ENCODE measurements at regions not wholly inside any gene's neighbourhood (a gene's known extent, or its start where the extent isn't known, plus 50 kb on each side); places are given as distances from the start of the nearest gene placed in this dataset.

DNA sequence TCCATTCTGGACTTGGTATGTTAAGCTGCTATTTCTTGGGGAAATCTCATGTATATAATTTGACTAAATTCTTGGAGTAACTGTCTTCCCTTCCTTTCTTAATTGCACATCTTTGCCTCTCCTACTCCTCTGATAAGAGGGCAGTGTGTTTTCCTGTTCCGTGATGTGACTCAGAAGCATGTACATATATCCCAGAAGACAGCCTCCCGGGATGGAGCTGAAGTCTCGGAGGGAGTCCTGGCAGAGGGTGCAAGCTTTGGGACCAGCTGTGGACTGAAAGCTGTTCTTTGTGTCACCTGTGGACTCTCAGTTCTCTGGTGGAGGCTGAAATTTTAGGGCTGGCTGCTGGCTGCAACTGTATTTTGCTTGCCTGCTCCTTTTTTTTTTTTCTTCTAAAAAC, 54.7 kb upstream of the MGAT5 start:
- TF ChIP-seq RAD21 (IDR thresholded peaks at IDR 0.05; ENCODE audit: low read length) (no peak), ELK1 (IDR thresholded peaks at IDR 0.05; ENCODE audit: borderline replicate concordance, low read depth, low read length) (no peak), POLR2A (IDR thresholded peaks at IDR 0.05; ENCODE audit: low read depth, low read length) (no peak), BHLHE40 (IDR thresholded peaks at IDR 0.05; ENCODE audit: low read depth, low read length) (no peak), MAFK (IDR thresholded peaks at IDR 0.05; ENCODE audit: low read depth, low read length) (no peak), RCOR1 (IDR thresholded peaks at IDR 0.05; ENCODE audit: insufficient replicate concordance, low read length) (no peak), USF2 (IDR thresholded peaks at IDR 0.05; ENCODE audit: low read depth, low read length) (no peak), CHD1 (IDR thresholded peaks at IDR 0.05; ENCODE audit: low read depth, low read length) (no peak), CEBPB (IDR thresholded peaks at IDR 0.05; ENCODE audit: low read depth, low read length) (no peak), SMC3 (IDR thresholded peaks at IDR 0.05; ENCODE audit: low read depth, low read length) (no peak)
- TF ChIP-seq, protein P1, sequence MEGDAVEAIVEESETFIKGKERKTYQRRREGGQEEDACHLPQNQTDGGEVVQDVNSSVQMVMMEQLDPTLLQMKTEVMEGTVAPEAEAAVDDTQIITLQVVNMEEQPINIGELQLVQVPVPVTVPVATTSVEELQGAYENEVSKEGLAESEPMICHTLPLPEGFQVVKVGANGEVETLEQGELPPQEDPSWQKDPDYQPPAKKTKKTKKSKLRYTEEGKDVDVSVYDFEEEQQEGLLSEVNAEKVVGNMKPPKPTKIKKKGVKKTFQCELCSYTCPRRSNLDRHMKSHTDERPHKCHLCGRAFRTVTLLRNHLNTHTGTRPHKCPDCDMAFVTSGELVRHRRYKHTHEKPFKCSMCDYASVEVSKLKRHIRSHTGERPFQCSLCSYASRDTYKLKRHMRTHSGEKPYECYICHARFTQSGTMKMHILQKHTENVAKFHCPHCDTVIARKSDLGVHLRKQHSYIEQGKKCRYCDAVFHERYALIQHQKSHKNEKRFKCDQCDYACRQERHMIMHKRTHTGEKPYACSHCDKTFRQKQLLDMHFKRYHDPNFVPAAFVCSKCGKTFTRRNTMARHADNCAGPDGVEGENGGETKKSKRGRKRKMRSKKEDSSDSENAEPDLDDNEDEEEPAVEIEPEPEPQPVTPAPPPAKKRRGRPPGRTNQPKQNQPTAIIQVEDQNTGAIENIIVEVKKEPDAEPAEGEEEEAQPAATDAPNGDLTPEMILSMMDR (conservative IDR thresholded peaks at IDR 0.05; ENCODE audit: low read depth, low read length): no peak
